Aorta (tissue), 5 donors: ENCODE measurements at regions not wholly inside any gene's neighbourhood (a gene's known extent, or its start where the extent isn't known, plus 50 kb on each side); places are given as distances from the start of the nearest gene placed in this dataset.

Experiments
- ATAC-seq: fragments of 200-7000 bp; cut with Tn5 transposase; one replicate; pipeline ENCODE4 v1.9.1; 2022; ENCODE audit warnings: moderate library complexity; ENCODE audit not compliant: low FRiP score
- DNase-seq, 2 donors: peaks; one replicate each; pipeline ENCODE4 v3.0.0-alpha.2; 2020
- H3K27ac ChIP-seq, 2 donors: one replicate each; pipeline ENCODE4 v1.5.1; 2013; ENCODE audit warnings: low read length in 2 of 2, mild to moderate bottlenecking in 2 of 2, moderate library complexity in 2 of 2, control low read depth in 1 of 2, inconsistent platforms in 1 of 2, low read depth in 1 of 2
- H3K27me3 ChIP-seq, 2 donors: one replicate each; pipeline ENCODE4 v1.6.1; 2013; ENCODE audit warnings: control low read depth in 1 of 2, low read length in 1 of 2, mild to moderate bottlenecking in 1 of 2, moderate library complexity in 1 of 2; ENCODE audit not compliant: insufficient read depth in 2 of 2, control insufficient read depth in 1 of 2
- H3K36me3 ChIP-seq, 2 donors: one replicate each; pipeline ENCODE4 v1.6.1; 2013; ENCODE audit warnings: control low read depth in 1 of 2, low read length in 1 of 2, mild to moderate bottlenecking in 1 of 2; ENCODE audit not compliant: insufficient read depth in 2 of 2, control insufficient read depth in 1 of 2
- H3K4me1 ChIP-seq, 2 donors: one replicate each; pipeline ENCODE4 v1.6.1; 2013; ENCODE audit warnings: low read length in 2 of 2, control low read depth in 1 of 2, mild to moderate bottlenecking in 1 of 2, moderate library complexity in 1 of 2; ENCODE audit not compliant: insufficient read depth in 2 of 2, control insufficient read depth in 1 of 2
- H3K4me3 ChIP-seq, 2 donors: one replicate each; pipeline ENCODE4 v1.5.1; 2013; ENCODE audit warnings: low read length in 2 of 2, control low read depth in 1 of 2, mild to moderate bottlenecking in 1 of 2
- H3K9me3 ChIP-seq: one replicate; pipeline ENCODE4 v1.6.1; 2013; ENCODE audit warnings: mild to moderate bottlenecking, low read length; ENCODE audit not compliant: control insufficient read depth
- WGBS, 2 donors: extraction: QIAGEN DNeasy Blood & Tissue Kit; methylation state at CpG; one replicate each; pipeline ENCODE4 v1.1.7; 2013; 5-methylcytosine and 5-hydroxymethylcytosine counted together
- intact Hi-C, 2 donors: fragments of 100-400 bp; cut with DNase I; formaldehyde crosslinking; loops; one replicate each; pipeline versions ENCODE4 v1.14.2 to v1.15.0; 2022
- donor health status: healthy with polysubstance abuse.
- donor health status: Bipolar disorder and iron deficiency.
- donor health status: DM: no; HTN: no; CAD: no.
- donor health status: DM: no; HTN: no; CAD: no.
- donor health status: DM: yes; HTN: yes; CAD: no.

DNA sequence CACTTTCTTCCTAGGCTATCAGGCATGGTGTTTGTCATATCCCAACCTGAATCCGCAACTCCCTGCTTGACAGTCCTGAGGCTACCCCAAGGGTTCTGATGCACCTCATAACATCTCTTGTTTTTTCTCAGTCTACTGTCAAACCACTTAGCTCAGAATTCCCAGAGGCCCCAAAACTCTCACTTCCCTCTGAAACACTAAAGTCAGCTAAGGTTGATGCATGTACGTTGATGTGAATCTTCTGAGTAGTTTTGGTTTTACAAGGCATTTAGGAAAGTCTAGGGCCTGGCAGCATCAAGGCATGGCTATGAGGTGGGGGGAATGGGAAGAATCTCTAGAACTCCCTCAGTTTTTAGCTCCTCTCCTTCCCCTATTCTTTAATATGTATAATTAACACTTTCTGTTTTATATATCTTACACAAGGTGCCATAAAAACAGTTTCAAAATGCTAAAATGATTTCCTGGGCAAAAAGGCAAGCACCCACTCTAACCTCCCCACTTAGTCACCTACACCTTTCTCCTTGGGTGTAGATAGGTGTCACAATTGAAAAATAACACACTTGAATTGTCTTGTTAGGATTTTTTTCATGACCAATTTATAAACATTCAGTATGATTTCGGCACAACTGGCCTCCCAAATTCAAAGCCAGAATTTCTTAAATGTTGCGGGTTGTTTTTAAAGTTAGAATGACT, 71.4 kb upstream of the TANK start:
- Histone ChIP-seq H3K27ac (no peak overlapping the region), H3K27me3 (no peaks in the 10 kb centered on the region), H3K4me3 (no peak overlapping the region), H3K36me3 (no peaks in the 10 kb centered on the region), H3K9me3 (no peaks in the 10 kb centered on the region), H3K4me1 (no peaks in the 10 kb centered on the region)
- ATAC-seq = no peak
- WGBS, 2 donors = 89 to 95% methylated on average over 4 of the region's 4 CpGs
- intact Hi-C loops = no loop called here
- DNase-seq = no peak

DNA sequence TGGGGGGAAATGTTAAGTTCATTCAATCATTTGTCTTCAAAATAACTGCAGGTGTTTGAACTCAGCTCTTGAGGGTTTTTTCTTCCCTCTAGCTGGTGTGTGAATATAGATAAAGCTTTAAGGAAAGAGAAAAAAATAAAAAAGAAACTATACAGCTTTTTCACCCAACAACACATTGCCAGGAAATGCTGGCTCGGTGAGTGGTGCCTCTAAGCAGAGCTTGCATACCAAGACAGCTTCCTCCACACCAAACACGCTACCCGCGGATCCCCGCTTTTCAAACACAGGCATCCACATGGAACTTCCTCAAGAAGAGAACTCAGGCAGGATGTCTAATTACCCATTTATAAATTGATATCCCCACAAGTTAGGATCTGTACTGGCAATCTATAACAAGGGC, 69.8 kb upstream of the TANK start:
- Histone ChIP-seq H3K9me3 (no peaks in the 10 kb centered on the region), H3K36me3 (no peaks in the 10 kb centered on the region), H3K27me3 (no peaks in the 10 kb centered on the region), H3K4me1 (no peaks in the 10 kb centered on the region), H3K4me3 (no peak overlapping the region), H3K27ac (no peak overlapping the region)
- WGBS, 2 donors = 64% methylated on average over 5 of the region's 5 CpGs
- intact Hi-C loops = no loop called here
- DNase-seq = peak in 1 of 2 donors; percentile 65
- no peak for ATAC-seq

DNA sequence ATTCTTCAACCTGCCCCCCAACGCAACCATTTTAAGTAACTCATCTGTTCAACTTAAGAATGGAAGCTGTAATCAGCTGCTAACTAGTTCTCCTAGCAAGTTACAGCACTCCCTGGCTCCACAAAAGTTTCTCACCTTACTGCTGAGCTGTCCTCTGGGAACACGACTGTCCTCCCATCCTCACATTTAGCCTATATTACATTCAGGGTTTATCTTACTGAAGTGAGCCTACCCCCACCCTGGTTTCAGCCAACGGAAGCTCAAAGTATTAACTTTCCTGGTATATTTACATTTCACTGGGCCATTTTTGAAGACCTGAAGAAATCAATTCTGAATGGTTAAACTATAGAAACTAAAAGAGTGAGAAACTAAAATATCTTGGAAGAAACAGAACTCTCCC, 64.9 kb upstream of the TANK start:
- Histone ChIP-seq H3K36me3 (no peaks in the 10 kb centered on the region), H3K27me3 (no peaks in the 10 kb centered on the region), H3K4me1 (no peaks in the 10 kb centered on the region), H3K9me3 (no peaks in the 10 kb centered on the region), H3K4me3 (no peak overlapping the region), H3K27ac (no peak overlapping the region)
- DNase-seq (no peak), ATAC-seq (no peak)
- WGBS, 2 donors = 38 to 60% methylated on average over 3 of the region's 3 CpGs
- intact Hi-C loops = no loop called here

DNA sequence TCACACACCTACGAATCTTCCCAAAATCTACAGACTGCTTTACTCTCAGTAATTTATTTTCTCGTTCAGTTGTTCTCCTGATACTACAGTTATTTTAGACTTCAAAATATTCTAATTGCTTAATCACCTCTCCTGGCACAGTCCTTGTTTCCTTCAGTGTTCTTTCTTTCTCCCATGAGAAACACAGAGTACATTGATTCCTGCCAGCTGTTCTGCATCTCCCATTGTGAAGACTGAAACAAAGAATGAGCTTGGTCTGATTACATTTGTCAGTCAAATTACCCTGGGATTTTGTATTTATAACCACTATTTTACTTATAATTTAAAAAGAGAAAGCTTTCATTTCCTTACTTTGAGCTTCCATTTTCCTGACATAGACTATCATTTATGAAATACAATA, 63.9 kb upstream of the TANK start:
- Histone ChIP-seq H3K4me1 (no peaks in the 10 kb centered on the region), H3K4me3 (no peak overlapping the region), H3K9me3 (no peaks in the 10 kb centered on the region), H3K27me3 (no peaks in the 10 kb centered on the region), H3K36me3 (no peaks in the 10 kb centered on the region), H3K27ac (no peak overlapping the region)
- no peak for DNase-seq
- intact Hi-C loops = no loop called here
- 46 to 52% methylated on average over 2 of the region's 2 CpGs for WGBS, 2 donors
- ATAC-seq = no peak

DNA sequence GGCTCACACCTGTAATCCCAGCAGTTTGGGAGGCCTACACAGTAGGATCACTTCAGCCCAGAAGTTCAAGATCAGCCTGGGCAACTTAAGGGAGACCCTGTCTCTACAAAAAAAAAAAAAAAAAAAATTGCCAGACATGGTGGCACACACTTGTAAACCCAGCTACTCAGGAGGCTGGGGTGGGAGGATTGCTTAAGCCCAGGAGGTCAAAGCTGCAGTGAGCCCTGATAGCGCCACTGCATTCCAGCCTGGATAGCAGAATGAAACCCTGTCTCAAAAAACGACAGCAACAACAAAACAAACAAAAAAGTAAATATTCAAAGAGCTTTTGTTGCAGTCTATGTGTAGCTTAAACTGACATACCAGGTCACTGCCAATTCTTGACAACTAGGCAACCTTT, 63.1 kb upstream of the TANK start:
- ATAC-seq = no peak
- Histone ChIP-seq H3K27me3 (no peaks in the 10 kb centered on the region), H3K4me3 (no peak overlapping the region), H3K9me3 (no peaks in the 10 kb centered on the region), H3K27ac (no peak overlapping the region), H3K36me3 (no peaks in the 10 kb centered on the region), H3K4me1 (no peaks in the 10 kb centered on the region)
- WGBS, 2 donors = 81 to 88% methylated on average over 2 of the region's 2 CpGs
- intact Hi-C loops = no loop called here
- DNase-seq = no peak

DNA sequence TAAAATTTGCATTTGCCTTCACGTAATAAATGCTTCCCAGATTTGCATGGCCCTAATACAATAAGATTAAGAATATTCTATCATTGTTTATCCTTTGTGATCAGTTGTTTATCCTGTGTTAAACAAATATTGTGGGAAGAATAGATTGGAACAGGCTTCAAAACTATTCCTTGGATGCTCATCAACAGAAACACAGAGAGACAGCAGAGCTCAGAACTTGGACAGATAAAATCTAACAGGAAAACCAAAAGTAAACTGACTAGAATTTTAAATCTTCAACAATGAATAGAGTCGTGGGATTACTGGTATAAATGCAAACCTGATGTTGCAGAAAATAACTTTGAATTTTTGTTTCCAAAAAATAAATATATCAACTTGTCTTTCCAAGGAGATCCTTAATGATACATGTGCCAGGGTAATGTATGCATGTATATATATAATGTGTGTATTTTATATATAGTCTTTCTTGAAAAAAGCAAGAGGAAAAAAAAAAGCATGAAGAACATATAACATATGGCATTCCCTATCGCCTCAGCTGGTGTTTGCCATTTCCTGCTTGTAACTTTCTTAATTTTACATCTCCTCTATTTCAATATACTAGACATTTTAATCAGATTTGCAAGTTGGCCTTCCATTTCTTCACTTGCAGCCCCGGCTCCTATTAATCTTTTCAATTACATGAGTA, 59.9 kb upstream of the TANK start:
- no peaks in the 10 kb centered on the region for H3K27me3 ChIP-seq
- DNase-seq (no peak), ATAC-seq (no peak)
- no peaks in the 10 kb centered on the region for H3K4me1 ChIP-seq
- no peak overlapping the region for H3K27ac ChIP-seq
- no peak overlapping the region for H3K4me3 ChIP-seq
- 71 to 73% methylated on average over 4 of the region's 4 CpGs for WGBS, 2 donors
- H3K9me3 ChIP-seq = no peaks in the 10 kb centered on the region
- intact Hi-C loops = no loop called here
- no peaks in the 10 kb centered on the region for H3K36me3 ChIP-seq

DNA sequence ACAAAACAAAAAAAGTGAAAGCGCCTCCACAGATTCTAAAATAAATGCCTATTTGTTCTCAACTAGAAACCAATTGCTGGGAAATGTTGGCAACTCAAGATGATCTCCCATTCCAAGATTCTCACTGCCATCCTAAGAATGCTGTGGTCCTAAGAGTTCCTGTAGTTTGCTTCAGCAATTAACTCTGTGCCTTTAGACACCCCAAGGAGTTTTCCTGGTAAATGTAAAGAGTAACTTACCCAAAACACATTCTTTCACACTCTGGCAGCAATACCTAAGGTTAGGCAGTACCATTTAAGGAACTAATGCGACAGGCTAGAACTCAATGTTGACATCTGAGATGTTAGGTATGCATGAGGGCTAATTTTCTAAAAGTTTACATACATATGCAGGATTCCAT, 58.8 kb upstream of the TANK start:
- H3K9me3 ChIP-seq = no peaks in the 10 kb centered on the region
- no peak for DNase-seq
- no peak for ATAC-seq
- H3K27ac ChIP-seq = no peak overlapping the region
- intact Hi-C loops = no loop called here
- H3K4me1 ChIP-seq = no peaks in the 10 kb centered on the region
- no peak overlapping the region for H3K4me3 ChIP-seq
- WGBS, 2 donors = 89 to 90% methylated on average over 2 of the region's 2 CpGs
- no peaks in the 10 kb centered on the region for H3K36me3 ChIP-seq
- H3K27me3 ChIP-seq = no peaks in the 10 kb centered on the region

DNA sequence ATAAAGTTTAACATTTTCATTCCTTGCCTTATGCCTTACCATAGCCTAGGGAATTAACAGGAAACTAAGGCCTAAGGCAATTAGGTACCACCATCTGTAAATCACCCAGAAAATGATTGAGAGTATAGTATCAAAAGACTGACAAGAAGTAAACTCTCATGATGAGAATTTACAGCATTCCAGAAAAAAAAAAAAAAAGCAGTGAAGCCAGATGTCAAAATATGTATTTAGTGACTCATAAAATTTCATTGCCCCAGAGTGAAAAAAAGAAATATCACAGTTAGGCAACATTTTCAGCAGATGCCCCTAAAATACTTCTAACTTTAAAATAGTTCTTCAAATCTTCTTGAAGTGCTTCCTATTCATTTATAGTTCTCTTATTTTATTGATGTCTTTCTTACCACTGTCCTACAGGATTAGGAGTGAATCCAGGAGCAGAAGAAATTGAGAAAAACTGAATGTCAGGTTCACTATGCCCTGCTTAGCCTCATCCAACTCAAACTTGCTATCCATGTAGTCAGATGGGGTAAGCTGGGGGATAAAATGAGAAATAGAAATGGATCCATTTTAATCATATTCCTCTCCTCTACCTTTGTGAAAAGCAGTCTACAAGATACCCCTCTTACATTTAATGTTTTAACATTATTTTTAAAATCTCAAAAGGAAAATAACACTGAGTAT, 57.3 kb upstream of the TANK start:
- no peaks in the 10 kb centered on the region for H3K9me3 ChIP-seq
- no peaks in the 10 kb centered on the region for H3K27me3 ChIP-seq
- no peak for ATAC-seq
- H3K4me3 ChIP-seq = no peak overlapping the region
- intact Hi-C loops = no loop called here
- H3K27ac ChIP-seq = no peak overlapping the region
- H3K4me1 ChIP-seq = no peaks in the 10 kb centered on the region
- DNase-seq = no peak
- H3K36me3 ChIP-seq = no peaks in the 10 kb centered on the region

DNA sequence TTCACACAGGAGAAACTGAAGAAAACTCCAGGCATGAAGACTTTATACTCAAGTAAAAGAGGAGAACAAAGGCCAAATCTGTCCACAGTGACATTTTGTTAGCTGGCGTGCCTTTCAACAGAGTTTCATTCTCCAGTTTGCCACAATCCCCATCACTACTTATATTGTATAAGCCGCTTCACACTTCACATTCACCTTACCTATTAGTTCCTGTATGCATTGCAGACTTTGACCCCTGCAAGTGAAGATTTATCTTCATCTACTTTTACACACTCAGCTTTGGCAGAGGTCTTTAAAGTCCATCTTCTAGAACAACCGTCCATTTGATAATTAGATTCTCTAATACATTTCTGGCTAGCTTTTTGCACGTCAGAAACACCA, 56.8 kb upstream of the TANK start:
- no peaks in the 10 kb centered on the region for H3K36me3 ChIP-seq
- no peaks in the 10 kb centered on the region for H3K9me3 ChIP-seq
- DNase-seq (no peak), ATAC-seq (no peak)
- no peaks in the 10 kb centered on the region for H3K4me1 ChIP-seq
- no peaks in the 10 kb centered on the region for H3K27me3 ChIP-seq
- no peak overlapping the region for H3K4me3 ChIP-seq
- H3K27ac ChIP-seq = no peak overlapping the region
- WGBS, 2 donors = 76 to 79% methylated on average over 4 of the region's 4 CpGs
- intact Hi-C loops = no loop called here
